SKM-1 treated with dmso at 0.1 percent for 144 hours (cell line): ENCODE measurements at regions not wholly inside any gene's neighbourhood (a gene's known extent, or its start where the extent isn't known, plus 50 kb on each side); places are given as distances from the start of the nearest gene placed in this dataset.
A peak's percentile ranks its signal among the peaks of the same experiment; 100 is the strongest.
"Not testable (repeated sequence)": the region's sequence is repeated elsewhere in the genome, so short reads cannot be mapped to it uniquely, and the experiment has no call there.

Experiments
- DNase-seq: peaks from one replicate; lab custom pipeline; 2025; ENCODE audit not compliant: unreplicated experiment; lab: John Stamatoyannopoulos, UW

DNA sequence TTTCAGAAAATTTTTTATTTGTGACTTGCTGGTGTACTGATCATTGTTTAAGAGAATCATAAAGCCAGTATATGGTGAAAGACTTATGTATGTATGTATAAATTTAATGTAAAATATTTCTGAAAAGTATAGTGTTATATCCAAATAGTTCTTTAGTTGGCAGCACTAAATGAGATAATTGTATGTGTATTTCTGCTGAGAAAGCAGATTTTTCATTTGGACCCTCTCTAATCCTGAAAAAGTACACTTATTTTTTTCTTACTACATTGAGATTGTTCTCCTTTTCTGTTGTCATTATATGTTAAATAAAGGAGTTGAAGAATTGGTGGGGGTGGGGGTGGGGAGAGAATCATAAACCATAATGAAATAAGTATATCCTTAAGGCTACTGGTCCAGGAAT lies 324.9 kb upstream of the SUCLG2 start:
- DNase-seq, result no peak

DNA sequence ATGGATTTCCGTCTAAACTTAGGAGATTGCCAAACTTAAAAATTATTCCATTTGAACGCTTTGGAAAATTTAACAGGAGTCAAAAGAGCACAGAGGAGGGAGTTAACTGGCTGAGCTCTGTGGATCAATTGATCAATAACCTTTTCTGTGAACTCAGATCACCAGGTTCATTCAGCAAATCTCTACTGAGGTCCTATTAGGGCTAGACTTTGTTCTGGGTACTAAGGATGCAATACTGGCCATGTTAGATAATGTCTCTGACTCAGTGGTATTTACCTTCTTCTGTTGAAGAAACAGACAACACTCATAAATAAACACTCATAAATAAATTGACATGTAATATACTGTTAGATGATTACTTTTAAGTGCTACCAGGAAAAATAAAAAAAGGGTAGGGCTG lies 323.4 kb upstream of the SUCLG2 start:
- DNase-seq, result no peak

DNA sequence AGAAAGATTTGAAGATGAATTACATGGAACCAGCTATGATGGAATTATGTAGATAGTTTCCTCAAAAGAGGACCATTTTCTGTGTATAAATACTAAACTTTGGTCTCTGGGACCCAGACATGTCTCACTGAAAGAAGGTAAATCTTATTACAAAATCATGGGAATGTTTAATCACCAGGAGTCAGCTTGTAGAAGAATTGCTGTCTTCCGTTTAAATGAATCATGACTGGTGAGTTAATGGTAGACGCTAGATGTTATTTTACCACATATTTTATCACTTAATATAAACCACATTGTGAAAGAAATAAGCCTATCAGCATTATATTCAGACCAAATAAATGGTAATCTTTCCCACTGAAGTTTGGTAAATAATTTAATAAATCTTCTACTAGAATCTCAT lies 322.3 kb upstream of the SUCLG2 start:
- no peak for DNase-seq

DNA sequence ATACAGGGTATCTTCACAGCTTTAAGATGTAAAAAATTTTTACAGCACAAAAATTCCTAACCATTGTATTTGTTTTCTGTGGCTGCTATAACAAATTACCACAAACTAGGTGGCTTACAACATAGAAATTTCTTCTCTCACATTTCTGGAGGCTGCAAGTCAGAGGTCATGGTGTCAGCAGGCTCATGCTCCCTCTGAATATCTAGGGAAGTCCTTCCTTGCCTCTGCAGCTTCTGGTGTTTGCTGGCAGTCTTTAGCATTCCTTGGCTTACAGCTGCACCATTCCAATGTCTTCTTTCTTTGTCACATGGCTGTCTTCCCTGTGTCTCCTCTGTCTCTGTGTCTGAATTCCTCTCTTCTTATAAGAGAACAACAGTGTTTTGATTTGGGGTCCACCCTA lies 310.2 kb upstream of the SUCLG2 start:
- no peak for DNase-seq

GRCh38 chr3:67957268-67957667 lies 302.9 kb upstream of the SUCLG2 start:
- DNase-seq, result no peak

DNA sequence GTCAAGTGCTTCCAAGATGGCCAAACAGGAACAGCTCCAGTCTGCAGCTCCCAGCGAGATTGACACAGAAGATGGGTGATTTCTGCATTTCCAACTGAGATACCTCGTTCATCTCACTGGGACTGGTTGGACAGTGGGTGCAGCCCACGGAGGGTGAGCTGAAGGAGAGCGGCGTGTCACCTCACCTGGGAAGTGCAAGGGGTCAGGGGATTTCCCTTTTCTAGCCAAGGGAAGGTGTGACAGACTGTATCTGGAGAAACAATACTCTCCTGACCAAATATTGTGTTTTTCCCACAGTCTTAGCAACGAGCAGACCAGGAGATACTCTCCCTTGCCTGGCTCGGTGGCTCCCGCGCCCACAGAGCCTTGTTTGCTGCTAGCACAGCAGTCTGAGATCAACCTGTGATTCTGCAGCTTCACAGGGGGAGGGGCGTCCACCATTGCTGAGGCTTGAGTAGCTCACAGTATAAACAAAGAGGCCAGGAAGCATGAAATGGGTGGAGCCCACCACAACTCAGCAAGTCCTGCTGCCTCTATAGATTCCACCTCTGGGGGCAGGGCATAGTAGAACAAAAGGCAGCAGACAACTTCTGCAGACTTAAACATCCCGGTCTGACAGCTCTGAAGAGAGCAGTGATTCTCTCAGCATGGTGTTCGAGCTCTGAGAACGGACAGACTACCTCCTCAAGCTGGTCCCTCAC lies 293.5 kb upstream of the SUCLG2 start:
- no peak for DNase-seq

DNA sequence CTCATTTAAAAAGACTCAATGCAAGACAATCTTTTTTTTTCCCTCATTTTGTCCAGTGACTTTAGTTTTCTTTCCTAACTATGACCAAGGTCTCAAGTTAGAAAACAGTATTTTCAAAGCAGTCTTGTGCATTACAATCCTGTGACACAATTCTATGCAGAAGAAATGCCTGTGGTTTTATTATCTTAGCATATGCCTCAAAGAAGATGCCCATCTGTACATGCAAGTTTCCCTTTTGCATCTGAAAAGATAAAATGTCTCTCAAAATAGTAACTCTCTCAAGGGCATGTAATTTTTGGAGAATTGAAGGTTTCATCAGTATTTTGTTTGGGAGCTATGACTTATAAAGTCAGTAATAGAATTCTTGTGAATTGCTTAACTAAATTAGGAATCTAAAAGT lies 292.0 kb upstream of the SUCLG2 start:
- no peak for DNase-seq

DNA sequence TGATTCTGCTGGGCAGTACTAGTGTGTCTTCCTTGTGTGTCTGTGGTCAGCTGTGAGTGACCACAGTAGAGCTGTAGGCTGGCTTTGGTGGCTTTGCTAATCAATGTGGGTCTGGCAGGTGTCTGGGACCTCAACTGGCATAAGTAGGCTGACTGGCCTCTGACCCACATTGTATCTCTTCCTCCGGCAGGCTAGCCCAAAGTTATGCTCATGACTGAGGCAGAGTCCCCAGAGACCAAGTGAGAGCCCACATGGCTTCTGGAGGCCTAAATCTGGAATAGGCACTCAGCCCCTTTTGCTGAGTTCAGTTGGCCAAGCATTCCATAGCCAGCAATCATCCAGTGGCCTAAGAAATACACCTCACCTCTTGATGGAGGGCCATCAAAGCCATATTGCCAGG lies 289.1 kb upstream of the SUCLG2 start:
- DNase-seq, result no peak

- no peak for DNase-seq
Observed at GRCh38 chr3:67941433-67942030, 287.1 kb upstream of the SUCLG2 start.

DNA sequence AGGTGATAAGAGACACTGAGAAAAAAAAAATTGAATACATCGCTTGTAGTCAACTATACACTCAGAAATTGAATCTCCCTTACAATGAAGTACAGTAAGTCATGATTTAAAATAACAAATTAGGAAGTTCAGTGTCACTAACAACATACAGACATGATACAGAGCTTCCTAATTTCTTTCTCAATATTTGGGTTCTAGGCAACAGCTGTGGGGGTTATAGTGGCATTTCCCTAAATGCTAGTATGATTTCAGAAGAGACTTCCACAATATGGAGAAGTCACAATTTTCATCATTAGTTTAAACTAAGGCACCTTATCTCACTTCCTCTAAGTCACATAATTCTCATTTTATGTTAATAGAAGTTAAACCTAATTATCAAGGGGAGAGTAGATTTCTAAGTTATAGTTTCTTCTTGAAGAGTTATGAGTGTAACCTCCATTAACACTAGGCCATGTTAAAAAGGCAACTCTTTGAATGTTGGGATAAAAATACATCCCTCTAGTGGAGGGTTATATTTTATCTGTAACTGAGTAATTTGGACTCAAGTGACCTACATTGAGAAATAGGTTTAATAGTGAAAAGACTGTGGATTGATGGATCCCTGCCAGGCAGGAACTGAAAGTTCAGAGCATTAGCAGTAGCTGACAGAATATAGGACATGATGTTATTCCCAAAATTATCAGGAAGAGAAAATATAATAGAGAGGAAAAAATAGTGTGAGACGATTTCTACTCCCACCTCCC lies 286.0 kb upstream of the SUCLG2 start:
- DNase-seq, result peak; percentile 93

- no peak for DNase-seq
Observed at GRCh38 chr3:67937498-67938118, 283.2 kb upstream of the SUCLG2 start.

DNA sequence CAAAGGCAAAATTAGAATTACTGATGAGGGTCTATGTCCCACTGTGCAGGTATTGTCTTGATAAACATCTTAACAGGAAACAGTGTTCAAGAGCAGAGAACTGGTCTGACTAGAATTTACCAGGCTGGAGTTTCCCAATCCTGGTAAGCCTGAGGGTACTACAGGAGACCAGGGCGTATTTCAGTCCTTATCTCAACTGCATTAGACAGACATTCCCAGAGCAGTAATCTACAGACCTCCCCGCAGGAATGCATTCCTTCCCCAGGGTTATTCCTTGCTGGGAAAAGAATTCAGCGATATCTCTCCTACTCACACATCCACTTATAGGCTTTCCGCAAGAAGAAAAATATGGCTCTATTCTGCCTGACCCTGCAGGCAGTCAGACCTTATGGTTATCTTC lies 276.0 kb upstream of the SUCLG2 start:
- not testable (repeated sequence) for DNase-seq

GRCh38 chr3:67923796-67924195 lies 269.4 kb upstream of the SUCLG2 start:
- DNase-seq, result peak; percentile 94

- no peak for DNase-seq
Observed at GRCh38 chr3:67920969-67921368, 266.6 kb upstream of the SUCLG2 start.

GRCh38 chr3:67920311-67920710 lies 265.9 kb upstream of the SUCLG2 start:
- DNase-seq, result no peak

DNA sequence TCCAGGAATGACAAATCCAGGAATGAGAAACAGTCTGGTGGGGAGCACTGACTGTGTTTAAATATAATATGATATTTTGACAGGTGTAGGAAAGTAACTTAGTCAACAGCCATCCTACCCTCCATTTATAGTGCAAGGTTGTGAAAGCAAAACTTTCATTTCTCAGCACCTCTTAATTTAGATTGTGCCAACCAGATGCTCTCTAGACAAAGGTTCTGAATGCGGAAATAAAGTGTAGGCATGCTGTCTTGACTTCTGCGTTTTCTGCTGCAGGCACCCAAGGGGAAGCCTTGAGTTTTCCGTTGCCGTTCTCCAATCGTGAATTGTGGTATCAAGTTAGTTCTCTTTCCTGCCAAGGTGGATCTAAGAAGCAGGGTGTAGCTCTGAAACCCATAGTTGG lies 261.9 kb upstream of the SUCLG2 start:
- DNase-seq, result no peak

GRCh38 chr3:67907735-67908134 lies 253.3 kb upstream of the SUCLG2 start:
- DNase-seq, result no peak

DNA sequence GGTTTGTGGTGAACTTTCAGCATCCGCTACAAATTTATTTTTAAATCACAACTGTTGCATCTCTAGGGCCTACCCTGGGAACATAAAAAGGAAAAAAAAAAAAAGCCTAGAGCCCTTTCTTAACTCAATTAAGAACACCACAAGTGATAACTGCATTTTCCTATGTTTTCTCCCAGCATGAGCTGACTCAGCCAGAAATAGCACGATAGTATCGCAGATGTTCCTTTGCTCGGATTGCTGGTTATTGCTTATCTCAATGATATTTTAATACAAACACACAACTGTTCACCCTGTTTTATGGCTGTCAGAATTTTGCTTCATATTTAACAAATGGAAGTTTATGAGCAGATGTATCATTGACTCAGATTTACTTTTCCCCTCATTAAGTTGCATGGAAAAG lies 251.8 kb upstream of the SUCLG2 start:
- DNase-seq, result no peak

GRCh38 chr3:67901681-67902080 lies 247.3 kb upstream of the SUCLG2 start:
- no peak for DNase-seq

DNA sequence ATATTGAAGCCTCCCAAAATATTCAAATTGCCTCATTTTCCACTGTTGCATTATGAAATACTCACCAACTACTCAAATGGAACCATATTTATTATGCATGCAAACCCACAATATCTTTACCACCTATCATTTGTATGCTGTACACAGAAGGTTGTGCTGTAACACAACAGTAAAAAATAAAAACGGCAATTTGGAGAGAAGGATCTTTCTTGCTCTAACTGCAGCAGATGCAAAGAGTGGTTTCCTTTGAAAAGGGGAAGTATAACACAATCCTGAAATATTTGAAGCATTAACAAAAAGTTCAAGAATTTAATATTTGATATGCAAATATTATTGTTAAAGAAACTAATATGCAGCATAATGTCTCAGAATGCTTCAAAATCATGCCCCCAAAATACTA lies 244.5 kb upstream of the SUCLG2 start:
- peak; percentile 2 for DNase-seq

DNA sequence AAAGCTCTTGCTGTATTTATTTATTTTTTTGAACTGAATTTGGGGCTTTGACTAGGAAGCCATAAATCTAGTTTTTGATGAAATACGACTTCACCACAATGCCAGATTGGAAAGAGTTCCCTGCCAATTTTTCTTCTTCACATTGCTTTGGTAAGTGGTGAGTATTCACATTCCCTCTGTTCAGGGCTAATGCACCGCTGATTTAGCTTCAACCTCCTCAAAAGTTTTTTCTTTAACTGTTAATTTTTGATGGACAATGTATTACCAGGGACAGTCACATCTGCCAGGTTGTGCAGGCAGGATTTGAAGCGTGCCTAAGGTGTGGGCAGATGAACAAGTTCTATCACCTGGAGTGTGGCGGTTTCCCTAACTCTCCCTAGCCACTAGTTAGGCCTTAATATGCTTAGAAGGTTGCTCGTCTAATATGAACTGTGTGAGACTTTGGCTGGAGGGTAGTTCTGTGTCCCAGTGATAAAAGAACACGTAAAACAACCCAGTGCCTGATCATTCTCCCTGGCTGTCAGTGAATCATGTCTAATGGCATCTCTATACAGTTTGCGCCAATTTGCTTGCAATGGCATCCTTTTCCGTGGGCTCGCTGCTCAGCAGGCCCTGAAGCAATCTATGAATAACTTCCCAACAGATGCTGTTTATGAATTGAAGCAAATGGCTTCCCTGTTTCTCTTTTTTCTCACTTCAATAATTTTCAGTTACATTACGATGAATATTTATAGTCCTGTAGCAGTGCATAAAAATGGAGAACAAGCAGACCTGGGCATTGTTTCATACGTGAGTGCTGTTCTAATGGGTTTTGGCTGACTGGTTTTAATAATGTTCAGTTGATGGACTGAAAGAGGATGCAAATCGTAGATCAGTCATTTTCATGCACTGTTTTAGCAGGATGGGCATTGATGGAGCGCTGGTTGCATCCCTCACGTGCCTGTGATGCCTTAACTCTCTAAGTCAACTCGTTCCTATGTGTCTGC lies 243.2 kb upstream of the SUCLG2 start:
- no peak for DNase-seq
